PC-3 (cell line): ENCODE measurements at regions not wholly inside any gene's neighbourhood (a gene's known extent, or its start where the extent isn't known, plus 50 kb on each side); places are given as distances from the start of the nearest gene placed in this dataset.

Experiments
- CTCF ChIP-seq: fragments of 300-600 bp; sonication (generic); conservative IDR thresholded peaks from 2 replicates; pipeline ENCODE4 v1.5.1; 2017; ENCODE audit warnings: antibody characterized with exemption, low read depth, mild to moderate bottlenecking, low read length
- EZH2 ChIP-seq: fragments of 300-600 bp; sonication (generic); IDR thresholded peaks from one replicate; pipeline ENCODE4 v1.6.1; 2017; ENCODE audit warnings: antibody characterized with exemption, mild to moderate bottlenecking, low read length; ENCODE audit not compliant: unreplicated experiment
- EZH2phosphoT487 ChIP-seq: fragments of 300-600 bp; sonication (generic); IDR thresholded peaks from 2 replicates; pipeline ENCODE4 v1.6.1; 2018; ENCODE audit warnings: mild to moderate bottlenecking, antibody characterized with exemption, low read length, borderline replicate concordance

- TF ChIP-seq CTCF, result no peak
- no peak for TF ChIP-seq EZH2
- no peak for TF ChIP-seq EZH2phosphoT487
Observed at GRCh38 chr2:136206613-136207012, 88.7 kb upstream of the CXCR4 start.
